ENCODE measurements at regions not wholly inside any gene's neighbourhood (a gene's known extent, or its start where the extent isn't known, plus 50 kb on each side); places are given as distances from the start of the nearest gene placed in this dataset.

DNA sequence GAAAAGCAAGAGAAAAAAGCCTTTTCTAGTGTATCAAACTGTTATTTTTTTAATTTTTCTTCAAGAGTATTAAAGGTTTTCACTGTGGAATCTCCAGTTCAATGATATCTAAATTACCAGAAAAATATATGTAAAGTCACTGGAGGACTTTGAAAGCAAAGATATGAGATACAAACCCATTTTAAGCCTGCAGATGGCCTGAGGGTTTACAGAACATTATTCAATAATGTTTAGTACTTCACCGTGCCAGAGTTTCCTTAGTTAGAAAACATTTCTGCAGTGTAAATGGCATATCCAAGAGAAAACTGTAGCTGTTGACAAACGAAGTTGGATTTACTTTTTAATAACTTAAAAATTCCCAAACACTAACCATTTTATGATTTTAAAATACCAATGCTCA lies 529.4 kb upstream of the AGTR1 start:
- no peak for ATAC-seq (ENCODE audit: poor library complexity)
- Mint-ChIP-seq H3K36me3 (ENCODE audit: low read depth) (no peaks in the 10 kb centered on the region), H3K9me3 (no peaks in the 10 kb centered on the region), H3K4me1 (ENCODE audit: low read depth) (no peaks in the 10 kb centered on the region), H3K27ac (no peak overlapping the region), H3K4me3 (no peak overlapping the region), H3K27me3 (no peaks in the 10 kb centered on the region)
- no peaks in the 10 kb centered on the region for H3K27me3 ChIP-seq (ENCODE audit: control insufficient read depth in 1 of 2, insufficient read depth in 2 of 2, low read length in 2 of 2)
- POLR2A ChIA-PET = no interaction called here
- no peak overlapping the region for H3K4me3 ChIP-seq (ENCODE audit: low read length)
- no peaks in the 10 kb centered on the region for H3K36me3 ChIP-seq (ENCODE audit: insufficient read depth, low read length)
- peaks cover 0 to 3% of the 10 kb centered on the region in 2 experiments for H3K9me3 ChIP-seq (ENCODE audit: control insufficient read depth in 1 of 2, insufficient read depth in 1 of 2, low read length in 2 of 2)
- no peaks in the 10 kb centered on the region for H3K4me1 ChIP-seq (ENCODE audit: insufficient read depth, low read length)
- CTCF ChIA-PET = no interaction called here
- no peak for DNase-seq
- no peak overlapping the region for H3K27ac ChIP-seq (ENCODE audit: low read depth in 1 of 2, low read length in 2 of 2)
- TF ChIP-seq, protein P1, sequence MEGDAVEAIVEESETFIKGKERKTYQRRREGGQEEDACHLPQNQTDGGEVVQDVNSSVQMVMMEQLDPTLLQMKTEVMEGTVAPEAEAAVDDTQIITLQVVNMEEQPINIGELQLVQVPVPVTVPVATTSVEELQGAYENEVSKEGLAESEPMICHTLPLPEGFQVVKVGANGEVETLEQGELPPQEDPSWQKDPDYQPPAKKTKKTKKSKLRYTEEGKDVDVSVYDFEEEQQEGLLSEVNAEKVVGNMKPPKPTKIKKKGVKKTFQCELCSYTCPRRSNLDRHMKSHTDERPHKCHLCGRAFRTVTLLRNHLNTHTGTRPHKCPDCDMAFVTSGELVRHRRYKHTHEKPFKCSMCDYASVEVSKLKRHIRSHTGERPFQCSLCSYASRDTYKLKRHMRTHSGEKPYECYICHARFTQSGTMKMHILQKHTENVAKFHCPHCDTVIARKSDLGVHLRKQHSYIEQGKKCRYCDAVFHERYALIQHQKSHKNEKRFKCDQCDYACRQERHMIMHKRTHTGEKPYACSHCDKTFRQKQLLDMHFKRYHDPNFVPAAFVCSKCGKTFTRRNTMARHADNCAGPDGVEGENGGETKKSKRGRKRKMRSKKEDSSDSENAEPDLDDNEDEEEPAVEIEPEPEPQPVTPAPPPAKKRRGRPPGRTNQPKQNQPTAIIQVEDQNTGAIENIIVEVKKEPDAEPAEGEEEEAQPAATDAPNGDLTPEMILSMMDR (IDR thresholded peaks at IDR 0.05) = no peak
- intact Hi-C loops (cut with DNase I, micrococcal nuclease) = no loop called here

GRCh38 chr3:148173851-148174250 lies 523.9 kb upstream of the AGTR1 start:
- Histone ChIP-seq H3K27me3 (ENCODE audit: control insufficient read depth in 1 of 2, insufficient read depth in 2 of 2, low read length in 2 of 2) (no peaks in the 10 kb centered on the region), H3K4me3 (ENCODE audit: low read length) (no peak overlapping the region), H3K27ac (ENCODE audit: low read depth in 1 of 2, low read length in 2 of 2) (no peak overlapping the region), H3K4me1 (ENCODE audit: insufficient read depth, low read length) (no peaks in the 10 kb centered on the region), H3K9me3 (ENCODE audit: control insufficient read depth in 1 of 2, insufficient read depth in 1 of 2, low read length in 2 of 2) (no peaks in the 10 kb centered on the region), H3K36me3 (ENCODE audit: insufficient read depth, low read length) (no peaks in the 10 kb centered on the region)
- H3K4me1 Mint-ChIP-seq (ENCODE audit: low read depth) = no peaks in the 10 kb centered on the region
- H3K9me3 Mint-ChIP-seq = no peaks in the 10 kb centered on the region
- H3K4me3 Mint-ChIP-seq = no peak overlapping the region
- H3K27me3 Mint-ChIP-seq = no peaks in the 10 kb centered on the region
- H3K36me3 Mint-ChIP-seq (ENCODE audit: low read depth) = no peaks in the 10 kb centered on the region
- POLR2A ChIA-PET = no interaction called here
- no peak overlapping the region for H3K27ac Mint-ChIP-seq
- CTCF ChIA-PET = no interaction called here
- ATAC-seq (ENCODE audit: poor library complexity) = no peak
- intact Hi-C loops (cut with DNase I, micrococcal nuclease) = no loop called here
- TF ChIP-seq, protein P1 (IDR thresholded peaks at IDR 0.05) = no peak
- no peak for DNase-seq

- Histone ChIP-seq H3K9me3 (ENCODE audit: control insufficient read depth in 1 of 2, insufficient read depth in 1 of 2, low read length in 2 of 2) (no peaks in the 10 kb centered on the region), H3K27ac (ENCODE audit: low read depth in 1 of 2, low read length in 2 of 2) (no peak overlapping the region), H3K27me3 (ENCODE audit: control insufficient read depth in 1 of 2, insufficient read depth in 2 of 2, low read length in 2 of 2) (no peaks in the 10 kb centered on the region), H3K36me3 (ENCODE audit: insufficient read depth, low read length) (no peaks in the 10 kb centered on the region), H3K4me3 (ENCODE audit: low read length) (no peak overlapping the region), H3K4me1 (ENCODE audit: insufficient read depth, low read length) (no peaks in the 10 kb centered on the region)
- ChIA-PET POLR2A (no interaction called here), CTCF (no interaction called here)
- no peak for DNase-seq
- no peaks in the 10 kb centered on the region for H3K27me3 Mint-ChIP-seq
- TF ChIP-seq, protein P1 (IDR thresholded peaks at IDR 0.05) = no peak
- H3K36me3 Mint-ChIP-seq (ENCODE audit: low read depth) = no peaks in the 10 kb centered on the region
- no peaks in the 10 kb centered on the region for H3K4me1 Mint-ChIP-seq (ENCODE audit: low read depth)
- no peak overlapping the region for H3K27ac Mint-ChIP-seq
- intact Hi-C loops (cut with DNase I, micrococcal nuclease) = no loop called here
- H3K4me3 Mint-ChIP-seq = no peak overlapping the region
- ATAC-seq (ENCODE audit: poor library complexity) = no peak
- peaks cover 3% of the 10 kb centered on the region for H3K9me3 Mint-ChIP-seq
These were observed 522.5 kb upstream of the AGTR1 start for GRCh38 chr3:148175214-148175613.

Data from CD4-positive, alpha-beta T cell (primary cell).